CD4-positive, CD25-positive, alpha-beta regulatory T cell (primary cell): ENCODE measurements at regions not wholly inside any gene's neighbourhood (a gene's known extent, or its start where the extent isn't known, plus 50 kb on each side); places are given as distances from the start of the nearest gene placed in this dataset.

Source experiments
- ATAC-seq, 2 donors: fragments of 150-1000 bp; cut with Tn5 transposase; one replicate each; pipeline ENCODE4 v1.10.0; 2021; ENCODE audit warnings: low read depth in 2 of 2, moderate number of reproducible peaks in 2 of 2, moderate library complexity in 1 of 2
- DNase-seq, 3 donors: peaks; one replicate each; pipeline versions ENCODE4 v3.0.0 to v3.0.0-alpha.2; 2012 to 2022; ENCODE audit warnings: mixed read lengths in 1 of 3
- H3K27ac ChIP-seq: one replicate; pipeline ENCODE4 v1.7.0; 2013; ENCODE audit warnings: mild to moderate bottlenecking, low read length; ENCODE audit not compliant: insufficient read depth, poor library complexity, severe bottlenecking
- H3K27me3 ChIP-seq: one replicate; pipeline ENCODE4 v1.7.0; 2013; ENCODE audit warnings: low read length; ENCODE audit not compliant: control insufficient read depth, insufficient read depth
- H3K36me3 ChIP-seq: one replicate; pipeline ENCODE4 v1.7.0; 2013; ENCODE audit warnings: mild to moderate bottlenecking, low read length, moderate library complexity; ENCODE audit not compliant: control insufficient read depth, insufficient read depth
- H3K4me1 ChIP-seq: 2 replicates; pipeline ENCODE4 v1.7.0; 2013; ENCODE audit warnings: mild to moderate bottlenecking, low read length; ENCODE audit not compliant: insufficient read depth, control insufficient read depth, poor library complexity, severe bottlenecking
- H3K4me3 ChIP-seq: one replicate; pipeline ENCODE4 v1.7.0; 2013; ENCODE audit warnings: low read depth, mild to moderate bottlenecking, low read length, moderate library complexity
- H3K9me3 ChIP-seq, 2 experiments: 1 replicate in 1 of 2; 2 replicates in 1 of 2; pipeline ENCODE4 v1.7.0; 2013; ENCODE audit warnings: low read length in 2 of 2, mild to moderate bottlenecking in 1 of 2, moderate library complexity in 1 of 2; ENCODE audit not compliant: control insufficient read depth in 2 of 2
- H3K27ac Mint-ChIP-seq, 3 donors: one replicate each; pipeline ENCODE4 v1.8.0; 2020 to 2022; ENCODE audit warnings: mild to moderate bottlenecking in 3 of 3, mixed read lengths in 3 of 3, moderate library complexity in 2 of 3
- H3K27me3 Mint-ChIP-seq: one replicate; pipeline ENCODE4 v1.8.0; 2022; ENCODE audit warnings: mild to moderate bottlenecking, mixed read lengths
- H3K36me3 Mint-ChIP-seq: one replicate; pipeline ENCODE4 v1.8.0; 2020; ENCODE audit warnings: mixed read lengths
- H3K4me1 Mint-ChIP-seq, 4 donors: one replicate each; pipeline ENCODE4 v1.8.0; 2020 to 2022; ENCODE audit warnings: mixed read lengths in 4 of 4, mild to moderate bottlenecking in 1 of 4
- H3K4me3 Mint-ChIP-seq, 4 donors: one replicate each; pipeline ENCODE4 v1.8.0; 2020 to 2022; ENCODE audit warnings: mild to moderate bottlenecking in 4 of 4, mixed read lengths in 4 of 4, moderate library complexity in 3 of 4
- H3K9me3 Mint-ChIP-seq, 7 donors: one replicate each; pipeline ENCODE4 v1.8.0; 2020 to 2022; ENCODE audit warnings: mixed read lengths in 7 of 7, mild to moderate bottlenecking in 3 of 7, moderate library complexity in 2 of 7

- no peak overlapping the region for H3K27ac Mint-ChIP-seq
- no peaks in the 10 kb centered on the region for H3K36me3 ChIP-seq
- DNase-seq (no peak), ATAC-seq (no peak)
- H3K27me3 ChIP-seq: peaks cover 4% of the 10 kb centered on the region
- H3K27me3 Mint-ChIP-seq: peaks cover 6% of the 10 kb centered on the region
- no peaks in the 10 kb centered on the region for H3K9me3 ChIP-seq
- no peaks in the 10 kb centered on the region for H3K4me1 ChIP-seq
- H3K36me3 Mint-ChIP-seq: no peaks in the 10 kb centered on the region
- no peak overlapping the region for H3K27ac ChIP-seq
- H3K4me3 Mint-ChIP-seq: no peak overlapping the region
- no peaks in the 10 kb centered on the region for H3K4me1 Mint-ChIP-seq
- no peaks in the 10 kb centered on the region for H3K9me3 Mint-ChIP-seq
- H3K4me3 ChIP-seq: no peak overlapping the region
Observed at GRCh38 chr15:62469478-62469873, 304.4 kb upstream of the C2CD4B start.

- no peak overlapping the region for H3K4me3 ChIP-seq
- no peaks in the 10 kb centered on the region for H3K4me1 Mint-ChIP-seq
- no peaks in the 10 kb centered on the region for H3K9me3 Mint-ChIP-seq
- H3K36me3 ChIP-seq: no peaks in the 10 kb centered on the region
- no peak overlapping the region for H3K4me3 Mint-ChIP-seq
- no peak overlapping the region for H3K27ac ChIP-seq
- H3K4me1 ChIP-seq: no peaks in the 10 kb centered on the region
- DNase-seq (no peak), ATAC-seq (no peak)
- H3K27me3 Mint-ChIP-seq: peaks cover 6% of the 10 kb centered on the region
- H3K27me3 ChIP-seq: peaks cover 4% of the 10 kb centered on the region
- no peak overlapping the region for H3K27ac Mint-ChIP-seq
- no peaks in the 10 kb centered on the region for H3K9me3 ChIP-seq
- no peaks in the 10 kb centered on the region for H3K36me3 Mint-ChIP-seq
Observed at GRCh38 chr15:62469874-62470688, 305.0 kb upstream of the C2CD4B start.

- no peak overlapping the region for H3K27ac Mint-ChIP-seq
- no peaks in the 10 kb centered on the region for H3K27me3 Mint-ChIP-seq
- ATAC-seq (no peak), DNase-seq (no peak)
- H3K27ac ChIP-seq: no peak overlapping the region
- no peaks in the 10 kb centered on the region for H3K36me3 Mint-ChIP-seq
- no peaks in the 10 kb centered on the region for H3K36me3 ChIP-seq
- H3K4me1 Mint-ChIP-seq: no peaks in the 10 kb centered on the region
- H3K27me3 ChIP-seq: no peaks in the 10 kb centered on the region
- no peak overlapping the region for H3K4me3 ChIP-seq
- no peak overlapping the region for H3K4me3 Mint-ChIP-seq
- no peaks in the 10 kb centered on the region for H3K9me3 Mint-ChIP-seq
- no peaks in the 10 kb centered on the region for H3K9me3 ChIP-seq
- no peaks in the 10 kb centered on the region for H3K4me1 ChIP-seq
Observed at GRCh38 chr15:62472616-62473299, 307.7 kb upstream of the C2CD4B start.

- Mint-ChIP-seq H3K9me3 (no peaks in the 10 kb centered on the region), H3K4me1 (no peaks in the 10 kb centered on the region), H3K27me3 (no peaks in the 10 kb centered on the region), H3K36me3 (no peaks in the 10 kb centered on the region), H3K4me3 (no peak overlapping the region), H3K27ac (no peak overlapping the region)
- DNase-seq (no peak), ATAC-seq (no peak)
- Histone ChIP-seq H3K9me3 (no peaks in the 10 kb centered on the region), H3K4me1 (no peaks in the 10 kb centered on the region), H3K27ac (no peak overlapping the region), H3K4me3 (no peak overlapping the region), H3K27me3 (no peaks in the 10 kb centered on the region), H3K36me3 (no peaks in the 10 kb centered on the region)
Observed at GRCh38 chr15:62474021-62474770, 309.1 kb upstream of the C2CD4B start.

- DNase-seq (no peak), ATAC-seq (no peak)
- H3K4me1 Mint-ChIP-seq: no peaks in the 10 kb centered on the region
- Histone ChIP-seq H3K27ac (no peak overlapping the region), H3K36me3 (no peaks in the 10 kb centered on the region), H3K9me3 (no peaks in the 10 kb centered on the region), H3K4me3 (no peak overlapping the region), H3K4me1 (no peaks in the 10 kb centered on the region), H3K27me3 (no peaks in the 10 kb centered on the region)
- H3K4me3 Mint-ChIP-seq: no peak overlapping the region
- H3K27me3 Mint-ChIP-seq: no peaks in the 10 kb centered on the region
- no peak overlapping the region for H3K27ac Mint-ChIP-seq
- H3K9me3 Mint-ChIP-seq: no peaks in the 10 kb centered on the region
- no peaks in the 10 kb centered on the region for H3K36me3 Mint-ChIP-seq
Observed at GRCh38 chr15:62474771-62475124, 309.7 kb upstream of the C2CD4B start.

GRCh38 chr15:62475591-62475990 is 310.5 kb upstream of the C2CD4B start:
- no peaks in the 10 kb centered on the region for H3K9me3 Mint-ChIP-seq
- H3K4me1 Mint-ChIP-seq: no peaks in the 10 kb centered on the region
- no peaks in the 10 kb centered on the region for H3K27me3 Mint-ChIP-seq
- no peak for DNase-seq
- no peaks in the 10 kb centered on the region for H3K36me3 Mint-ChIP-seq
- Histone ChIP-seq H3K36me3 (no peaks in the 10 kb centered on the region), H3K4me1 (no peaks in the 10 kb centered on the region), H3K4me3 (no peak overlapping the region), H3K27ac (no peak overlapping the region), H3K27me3 (no peaks in the 10 kb centered on the region), H3K9me3 (no peaks in the 10 kb centered on the region)
- no peak overlapping the region for H3K27ac Mint-ChIP-seq
- no peak for ATAC-seq
- H3K4me3 Mint-ChIP-seq: no peak overlapping the region

GRCh38 chr15:62476163-62476562 is 311.1 kb upstream of the C2CD4B start:
- no peak for DNase-seq
- Mint-ChIP-seq H3K4me3 (no peak overlapping the region), H3K27me3 (no peaks in the 10 kb centered on the region), H3K36me3 (no peaks in the 10 kb centered on the region), H3K27ac (no peak overlapping the region), H3K4me1 (no peaks in the 10 kb centered on the region), H3K9me3 (no peaks in the 10 kb centered on the region)
- Histone ChIP-seq H3K9me3 (no peaks in the 10 kb centered on the region), H3K4me3 (no peak overlapping the region), H3K4me1 (no peaks in the 10 kb centered on the region), H3K27ac (no peak overlapping the region), H3K36me3 (no peaks in the 10 kb centered on the region), H3K27me3 (no peaks in the 10 kb centered on the region)
- ATAC-seq: no peak
